B cell (primary cell): ENCODE measurements at regions not wholly inside any gene's neighbourhood (a gene's known extent, or its start where the extent isn't known, plus 50 kb on each side); places are given as distances from the start of the nearest gene placed in this dataset.

Experiments used
- CTCF ChIP-seq: fragments of 200-600 bp; IDR thresholded peaks from one replicate; pipeline ENCODE4 v1.8.0; 2022; ENCODE audit warnings: antibody characterized with exemption, mild to moderate bottlenecking
- EZH2 ChIP-seq: IDR thresholded peaks from 2 replicates; pipeline ENCODE4 v1.6.1; 2012; ENCODE audit warnings: borderline replicate concordance, low read depth, mild to moderate bottlenecking, moderate library complexity, low read length; ENCODE audit not compliant: insufficient read depth, poor library complexity, severe bottlenecking

- TF ChIP-seq CTCF (no peak), EZH2 (no peak)
Measured at GRCh38 chrX:49748211-49748956, 52.6 kb upstream of the PAGE1 start.
